Calu3 (cell line): ENCODE measurements at regions not wholly inside any gene's neighbourhood (a gene's known extent, or its start where the extent isn't known, plus 50 kb on each side); places are given as distances from the start of the nearest gene placed in this dataset.

ENCODE experiments used
- BruUV-seq: library from RNA; stranded (reverse); fragments of 400-500 nt; replicated peaks from 2 replicates; lab custom pipeline; 2021; lab: Mats Ljungman, UMichigan
- CTCF ChIA-PET: fragments of 300-600 bp; sonication (Branson Sonifier 250); formaldehyde crosslinking; loops from one replicate; lab custom pipeline; 2022; ENCODE audit warnings: antibody characterized with exemption; lab: Charles Lee
- DNase-seq: peaks from one replicate; pipeline ENCODE4 v3.0.0; 2022
- H3K27ac Mint-ChIP-seq: one replicate; pipeline ENCODE4 v1.8.0; 2022; ENCODE audit warnings: mixed read lengths; ENCODE audit not compliant: unreplicated experiment
- H3K27me3 Mint-ChIP-seq: one replicate; pipeline ENCODE4 v1.8.0; 2022; ENCODE audit warnings: mixed read lengths; ENCODE audit not compliant: unreplicated experiment
- H3K36me3 Mint-ChIP-seq: one replicate; pipeline ENCODE4 v1.8.0; 2022; ENCODE audit warnings: mild to moderate bottlenecking, moderate library complexity, mixed read lengths; ENCODE audit not compliant: insufficient read depth, unreplicated experiment
- H3K4me1 Mint-ChIP-seq: one replicate; pipeline ENCODE4 v1.8.0; 2022; ENCODE audit warnings: mild to moderate bottlenecking, low read depth, mixed read lengths; ENCODE audit not compliant: unreplicated experiment
- H3K4me3 Mint-ChIP-seq: one replicate; pipeline ENCODE4 v1.8.0; 2022; ENCODE audit warnings: mild to moderate bottlenecking, low read depth, moderate library complexity, mixed read lengths; ENCODE audit not compliant: unreplicated experiment
- H3K9me3 Mint-ChIP-seq: one replicate; pipeline ENCODE4 v1.8.0; 2022; ENCODE audit warnings: low read depth, mixed read lengths; ENCODE audit not compliant: unreplicated experiment
- CTCF ChIP-seq: fragments of 200-600 bp; IDR thresholded peaks from one replicate; pipeline ENCODE4 v1.8.0; 2022; ENCODE audit warnings: antibody characterized with exemption; ENCODE audit not compliant: unreplicated experiment
- intact Hi-C: fragments of 100-400 bp; cut with micrococcal nuclease; formaldehyde crosslinking; loops from one replicate; pipeline ENCODE4 v1.10.0; 2022; ENCODE audit not compliant: unreplicated experiment

GRCh38 chr9:90459321-90459720 lies 183.3 kb downstream of the DIRAS2 start:
- no peaks in the 10 kb centered on the region for H3K36me3 Mint-ChIP-seq
- H3K27ac Mint-ChIP-seq: no peak overlapping the region
- TF ChIP-seq CTCF: no peak
- no TSS peak for BruUV-seq
- H3K4me1 Mint-ChIP-seq: peaks cover 9% of the 10 kb centered on the region
- H3K27me3 Mint-ChIP-seq: no peaks in the 10 kb centered on the region
- H3K9me3 Mint-ChIP-seq: no peaks in the 10 kb centered on the region
- no peak overlapping the region for H3K4me3 Mint-ChIP-seq
- DNase-seq: no peak
- intact Hi-C loops: loop anchor here (10.0 kb wide), 1 partner anchor 65 kb away; no protein-coding TSS in a partner anchor
- CTCF ChIA-PET: interaction anchor here (1.0 kb wide), 1 partner anchor 205 kb away, joined by 3 read pairs; no protein-coding TSS in a partner anchor

GRCh38 chr9:90460220-90460619 lies 182.4 kb downstream of the DIRAS2 start:
- TF ChIP-seq CTCF: no peak
- Mint-ChIP-seq H3K36me3 (no peaks in the 10 kb centered on the region), H3K27ac (no peak overlapping the region), H3K4me1 (peaks cover 9% of the 10 kb centered on the region), H3K9me3 (no peaks in the 10 kb centered on the region), H3K4me3 (no peak overlapping the region), H3K27me3 (no peaks in the 10 kb centered on the region)
- DNase-seq: no peak
- intact Hi-C loops: no loop called here
- no TSS peak for BruUV-seq
- CTCF ChIA-PET: no interaction called here

GRCh38 chr9:90464978-90465377 lies 177.6 kb downstream of the DIRAS2 start:
- no peaks in the 10 kb centered on the region for H3K27me3 Mint-ChIP-seq
- no TSS peak for BruUV-seq
- no peaks in the 10 kb centered on the region for H3K4me1 Mint-ChIP-seq
- no peak overlapping the region for H3K27ac Mint-ChIP-seq
- no peaks in the 10 kb centered on the region for H3K36me3 Mint-ChIP-seq
- intact Hi-C loops: no loop called here
- no peak for TF ChIP-seq CTCF
- no peaks in the 10 kb centered on the region for H3K9me3 Mint-ChIP-seq
- no peak overlapping the region for H3K4me3 Mint-ChIP-seq
- CTCF ChIA-PET: no interaction called here
- DNase-seq: no peak

GRCh38 chr9:90466441-90466840 lies 176.2 kb downstream of the DIRAS2 start:
- CTCF ChIA-PET: no interaction called here
- Mint-ChIP-seq H3K27me3 (no peaks in the 10 kb centered on the region), H3K36me3 (no peaks in the 10 kb centered on the region), H3K9me3 (no peaks in the 10 kb centered on the region), H3K4me3 (no peak overlapping the region), H3K27ac (no peak overlapping the region), H3K4me1 (no peaks in the 10 kb centered on the region)
- TF ChIP-seq CTCF: no peak
- DNase-seq: no peak
- no TSS peak for BruUV-seq
- intact Hi-C loops: no loop called here
